Cardiac muscle cell (in vitro differentiated cells and primary cell): ENCODE measurements at regions not wholly inside any gene's neighbourhood (a gene's known extent, or its start where the extent isn't known, plus 50 kb on each side); places are given as distances from the start of the nearest gene placed in this dataset.
A peak's percentile ranks its signal among the peaks of the same experiment; 100 is the strongest.

ENCODE experiments used
- DNase-seq, 2 donors: peaks; one replicate each; pipeline versions ENCODE4 v3.0.0 to v3.0.0-alpha.2; 2010 to 2017; ENCODE audit warnings: low read depth in 1 of 2, low spot score in 1 of 2
- H3K27ac ChIP-seq: fragments of 200-600 bp; sonication (generic); 2 replicates; pipeline ENCODE4 v1.5.1; 2016
- H3K27me3 ChIP-seq: fragments of 200-600 bp; sonication (generic); 2 replicates; pipeline ENCODE4 v1.6.0; 2016; ENCODE audit warnings: control low read depth
- H3K36me3 ChIP-seq: fragments of 200-600 bp; sonication (generic); 2 replicates; pipeline ENCODE4 v1.5.1; 2016; ENCODE audit warnings: control low read depth
- H3K4me1 ChIP-seq: fragments of 200-600 bp; sonication (generic); 2 replicates; pipeline ENCODE4 v1.8.1; 2017; ENCODE audit warnings: low read depth, mild to moderate bottlenecking, mixed run types
- H3K4me3 ChIP-seq: fragments of 200-600 bp; sonication (generic); 2 replicates; pipeline ENCODE4 v1.5.1; 2016; ENCODE audit warnings: mild to moderate bottlenecking
- H3K9me3 ChIP-seq: fragments of 200-600 bp; sonication (generic); 2 replicates; pipeline ENCODE4 v1.5.1; 2017; ENCODE audit warnings: low read depth, mild to moderate bottlenecking, control low read depth
- TF ChIP-seq, protein P1 (sequence below): IDR thresholded peaks from 2 replicates; pipeline ENCODE4 v1.5.1; 2012; ENCODE audit warnings: low read depth, mild to moderate bottlenecking, low read length

DNA sequence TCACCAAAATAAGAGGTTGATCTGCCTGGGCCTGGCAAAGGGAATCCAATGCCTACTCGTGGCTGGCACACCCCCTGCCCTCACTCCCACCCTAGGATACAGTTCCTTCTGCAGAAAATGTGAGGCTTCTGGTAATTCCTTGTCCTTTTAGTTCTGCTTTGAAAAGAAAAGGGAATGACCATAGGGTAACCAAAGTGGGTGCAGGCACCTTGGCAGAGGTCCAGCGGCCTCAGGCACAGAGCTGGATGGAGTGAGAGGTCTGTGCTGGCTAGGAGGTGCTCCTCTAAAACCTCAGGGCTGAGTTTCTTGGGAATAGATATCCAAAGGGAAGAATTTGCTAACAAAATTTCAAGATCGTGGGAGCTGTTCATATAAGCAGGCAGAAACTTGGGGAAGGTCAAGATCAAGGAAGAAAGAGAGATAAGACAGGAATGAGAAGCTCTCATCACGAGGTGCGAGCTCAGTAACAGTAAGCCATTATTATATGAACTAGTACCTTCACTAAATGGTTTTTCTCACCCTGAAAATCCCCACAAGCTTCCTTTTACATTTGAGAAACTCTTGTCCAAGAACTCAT, 293.1 kb upstream of the LYPLAL1 start:
- Histone ChIP-seq H3K9me3 (no peaks in the 10 kb centered on the region), H3K27ac (no peak overlapping the region), H3K4me3 (no peak overlapping the region), H3K4me1 (peaks cover 9% of the 10 kb centered on the region), H3K27me3 (no peaks in the 10 kb centered on the region), H3K36me3 (no peaks in the 10 kb centered on the region)
- TF ChIP-seq, protein P1, sequence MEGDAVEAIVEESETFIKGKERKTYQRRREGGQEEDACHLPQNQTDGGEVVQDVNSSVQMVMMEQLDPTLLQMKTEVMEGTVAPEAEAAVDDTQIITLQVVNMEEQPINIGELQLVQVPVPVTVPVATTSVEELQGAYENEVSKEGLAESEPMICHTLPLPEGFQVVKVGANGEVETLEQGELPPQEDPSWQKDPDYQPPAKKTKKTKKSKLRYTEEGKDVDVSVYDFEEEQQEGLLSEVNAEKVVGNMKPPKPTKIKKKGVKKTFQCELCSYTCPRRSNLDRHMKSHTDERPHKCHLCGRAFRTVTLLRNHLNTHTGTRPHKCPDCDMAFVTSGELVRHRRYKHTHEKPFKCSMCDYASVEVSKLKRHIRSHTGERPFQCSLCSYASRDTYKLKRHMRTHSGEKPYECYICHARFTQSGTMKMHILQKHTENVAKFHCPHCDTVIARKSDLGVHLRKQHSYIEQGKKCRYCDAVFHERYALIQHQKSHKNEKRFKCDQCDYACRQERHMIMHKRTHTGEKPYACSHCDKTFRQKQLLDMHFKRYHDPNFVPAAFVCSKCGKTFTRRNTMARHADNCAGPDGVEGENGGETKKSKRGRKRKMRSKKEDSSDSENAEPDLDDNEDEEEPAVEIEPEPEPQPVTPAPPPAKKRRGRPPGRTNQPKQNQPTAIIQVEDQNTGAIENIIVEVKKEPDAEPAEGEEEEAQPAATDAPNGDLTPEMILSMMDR = no peak
- DNase-seq = peak in 1 of 2 donors; percentile 68

DNA sequence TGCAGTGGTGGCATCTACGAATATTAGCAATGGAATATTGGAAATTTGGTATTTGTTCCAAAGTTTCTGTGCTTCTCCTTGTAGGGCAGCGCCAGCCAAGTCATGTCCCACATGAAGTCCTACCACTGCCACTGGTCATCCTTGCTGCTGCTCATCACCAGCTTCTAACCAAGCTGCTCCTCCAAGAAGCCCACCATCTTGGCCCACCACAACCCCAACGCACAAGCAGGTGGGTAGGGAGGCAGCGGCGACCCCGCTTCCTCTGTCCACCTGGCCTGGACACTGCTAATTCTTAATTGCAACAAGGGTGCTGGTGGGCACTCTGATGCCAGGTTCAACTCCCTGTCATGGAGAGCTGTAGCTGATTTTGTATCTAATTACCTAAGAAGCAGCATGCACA, 291.2 kb upstream of the LYPLAL1 start:
- H3K4me3 ChIP-seq = no peak overlapping the region
- DNase-seq = no peak
- H3K36me3 ChIP-seq = no peaks in the 10 kb centered on the region
- TF ChIP-seq, protein P1 = no peak
- H3K27ac ChIP-seq = no peak overlapping the region
- H3K27me3 ChIP-seq = no peaks in the 10 kb centered on the region
- no peaks in the 10 kb centered on the region for H3K9me3 ChIP-seq
- peaks cover 9% of the 10 kb centered on the region for H3K4me1 ChIP-seq

- no peaks in the 10 kb centered on the region for H3K9me3 ChIP-seq
- TF ChIP-seq, protein P1 = no peak
- peaks cover 1% of the 10 kb centered on the region for H3K4me1 ChIP-seq
- H3K27me3 ChIP-seq = no peaks in the 10 kb centered on the region
- H3K27ac ChIP-seq = no peak overlapping the region
- H3K4me3 ChIP-seq = no peak overlapping the region
- no peaks in the 10 kb centered on the region for H3K36me3 ChIP-seq
- DNase-seq = peak in 1 of 2 donors; percentile 58
Observed at GRCh38 chr1:218886101-218886871, 287.4 kb upstream of the LYPLAL1 start.

DNA sequence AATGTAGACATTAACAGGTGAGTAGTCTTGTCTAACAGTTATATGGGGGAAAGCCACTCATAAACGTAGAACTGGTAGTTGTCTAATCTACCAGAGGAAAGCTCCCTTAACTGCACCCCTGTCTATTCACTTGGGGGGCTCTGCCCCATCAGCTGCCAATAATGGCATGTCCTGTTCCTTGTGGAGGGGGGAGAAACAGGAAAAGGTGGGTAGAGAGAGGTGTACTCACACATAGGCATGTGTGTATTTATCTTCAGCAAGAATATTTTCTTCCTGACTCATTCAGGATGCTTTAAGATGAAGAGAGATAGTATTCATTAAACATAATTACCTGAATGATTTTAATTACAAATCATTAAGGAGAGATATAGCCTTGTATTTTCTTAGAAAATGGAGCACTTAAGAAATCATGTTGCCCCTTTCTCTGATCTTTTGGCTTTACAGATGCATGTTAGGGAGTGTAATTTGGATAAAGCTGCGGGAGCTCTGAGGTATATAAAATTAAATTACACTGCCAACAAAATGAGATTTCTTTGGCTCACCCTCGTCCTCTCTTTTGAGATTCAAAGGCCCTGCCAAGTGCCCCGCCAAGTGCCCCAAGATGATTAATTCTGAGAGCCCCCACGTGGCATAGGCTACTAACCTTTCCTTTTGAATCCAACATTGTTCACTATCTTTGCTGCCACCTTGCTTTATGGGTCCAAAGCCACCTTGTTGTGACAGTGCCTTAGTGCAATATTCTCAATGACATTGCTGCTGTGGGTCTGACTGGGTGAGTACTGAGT, 286.3 kb upstream of the LYPLAL1 start:
- TF ChIP-seq, protein P1 = no peak
- Histone ChIP-seq H3K27me3 (no peaks in the 10 kb centered on the region), H3K27ac (no peak overlapping the region), H3K4me1 (no peaks in the 10 kb centered on the region), H3K4me3 (no peak overlapping the region), H3K36me3 (no peaks in the 10 kb centered on the region), H3K9me3 (no peaks in the 10 kb centered on the region)
- no peak for DNase-seq

DNA sequence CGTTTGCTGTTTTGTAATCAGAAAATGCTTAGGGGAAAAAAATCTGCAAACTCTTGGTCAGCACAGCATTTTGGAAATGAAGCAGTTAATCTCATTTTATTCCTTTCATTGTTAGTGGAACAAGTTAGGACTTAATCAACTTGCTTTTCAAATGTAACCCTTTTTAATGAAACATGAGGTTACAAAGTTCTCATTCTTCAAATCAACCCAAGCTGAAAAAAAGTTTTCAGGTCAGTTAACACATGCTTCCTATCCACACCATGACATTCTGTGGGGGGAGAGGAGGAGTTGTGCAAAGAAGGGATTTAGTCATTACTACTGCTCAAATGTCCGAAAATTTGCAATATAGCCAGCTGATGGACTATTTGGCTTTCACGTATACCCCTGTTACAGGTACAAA, 283.2 kb upstream of the LYPLAL1 start:
- H3K36me3 ChIP-seq = no peaks in the 10 kb centered on the region
- no peak overlapping the region for H3K4me3 ChIP-seq
- TF ChIP-seq, protein P1 = no peak
- no peaks in the 10 kb centered on the region for H3K4me1 ChIP-seq
- DNase-seq = no peak
- H3K9me3 ChIP-seq = no peaks in the 10 kb centered on the region
- no peaks in the 10 kb centered on the region for H3K27me3 ChIP-seq
- no peak overlapping the region for H3K27ac ChIP-seq
